Mesothelial cell of epicardium (in vitro differentiated cells): ENCODE measurements at regions not wholly inside any gene's neighbourhood (a gene's known extent, or its start where the extent isn't known, plus 50 kb on each side); places are given as distances from the start of the nearest gene placed in this dataset.

Experiments used
- DNase-seq, 2 experiments: peaks; one replicate each; pipeline ENCODE4 v3.0.0; 2021; ENCODE audit warnings: low spot score in 2 of 2; ENCODE audit not compliant: unreplicated experiment in 2 of 2
- H3K27ac Mint-ChIP-seq: 2 replicates; pipeline ENCODE4 v1.8.0; 2021; ENCODE audit warnings: mixed read lengths
- H3K27me3 Mint-ChIP-seq: 2 replicates; pipeline ENCODE4 v1.8.0; 2021; ENCODE audit warnings: low read depth, mixed read lengths
- H3K36me3 Mint-ChIP-seq: 2 replicates; pipeline ENCODE4 v1.8.0; 2021; ENCODE audit warnings: mixed read lengths
- H3K4me1 Mint-ChIP-seq: 2 replicates; pipeline ENCODE4 v1.8.0; 2021; ENCODE audit warnings: mixed read lengths
- H3K4me3 Mint-ChIP-seq: 2 replicates; pipeline ENCODE4 v1.8.0; 2021; ENCODE audit warnings: mild to moderate bottlenecking, moderate library complexity, mixed read lengths
- H3K9me3 Mint-ChIP-seq: 2 replicates; pipeline ENCODE4 v1.8.0; 2021; ENCODE audit warnings: mixed read lengths
- TF ChIP-seq, protein P1 (sequence below): fragments of 200-600 bp; sonication (generic); IDR thresholded peaks from one replicate; pipeline ENCODE4 v1.5.0; 2021; ENCODE audit warnings: antibody characterized with exemption; ENCODE audit not compliant: unreplicated experiment

GRCh38 chr4:11881364-11881763, 452.7 kb upstream of the HS3ST1 start:
- peaks cover 14% of the 10 kb centered on the region for H3K9me3 Mint-ChIP-seq
- H3K36me3 Mint-ChIP-seq, result no peaks in the 10 kb centered on the region
- H3K27ac Mint-ChIP-seq, result no peak overlapping the region
- no peaks in the 10 kb centered on the region for H3K27me3 Mint-ChIP-seq
- H3K4me1 Mint-ChIP-seq, result peaks cover 13% of the 10 kb centered on the region
- TF ChIP-seq, protein P1, sequence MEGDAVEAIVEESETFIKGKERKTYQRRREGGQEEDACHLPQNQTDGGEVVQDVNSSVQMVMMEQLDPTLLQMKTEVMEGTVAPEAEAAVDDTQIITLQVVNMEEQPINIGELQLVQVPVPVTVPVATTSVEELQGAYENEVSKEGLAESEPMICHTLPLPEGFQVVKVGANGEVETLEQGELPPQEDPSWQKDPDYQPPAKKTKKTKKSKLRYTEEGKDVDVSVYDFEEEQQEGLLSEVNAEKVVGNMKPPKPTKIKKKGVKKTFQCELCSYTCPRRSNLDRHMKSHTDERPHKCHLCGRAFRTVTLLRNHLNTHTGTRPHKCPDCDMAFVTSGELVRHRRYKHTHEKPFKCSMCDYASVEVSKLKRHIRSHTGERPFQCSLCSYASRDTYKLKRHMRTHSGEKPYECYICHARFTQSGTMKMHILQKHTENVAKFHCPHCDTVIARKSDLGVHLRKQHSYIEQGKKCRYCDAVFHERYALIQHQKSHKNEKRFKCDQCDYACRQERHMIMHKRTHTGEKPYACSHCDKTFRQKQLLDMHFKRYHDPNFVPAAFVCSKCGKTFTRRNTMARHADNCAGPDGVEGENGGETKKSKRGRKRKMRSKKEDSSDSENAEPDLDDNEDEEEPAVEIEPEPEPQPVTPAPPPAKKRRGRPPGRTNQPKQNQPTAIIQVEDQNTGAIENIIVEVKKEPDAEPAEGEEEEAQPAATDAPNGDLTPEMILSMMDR, result no peak
- no peak for DNase-seq
- H3K4me3 Mint-ChIP-seq, result no peak overlapping the region

DNA sequence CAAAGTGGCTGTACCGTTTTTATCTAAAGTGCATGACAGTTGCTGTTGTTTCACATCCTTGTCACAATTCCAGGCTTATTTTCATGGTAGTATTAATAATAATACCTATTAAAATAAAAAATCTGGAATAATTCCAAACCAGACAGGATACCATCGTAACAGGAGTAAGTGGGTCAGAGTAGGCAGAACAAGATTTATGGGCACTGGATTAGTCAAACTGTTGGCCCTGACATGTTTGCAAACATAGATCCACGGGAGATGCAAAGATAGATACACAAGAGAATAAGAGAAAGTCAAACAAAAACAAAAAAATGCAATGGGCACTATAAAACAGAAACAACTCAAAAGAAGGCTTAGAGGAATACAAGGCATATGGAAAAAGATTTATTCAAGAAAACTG, 449.5 kb upstream of the HS3ST1 start:
- Mint-ChIP-seq H3K27ac (no peak overlapping the region), H3K36me3 (no peaks in the 10 kb centered on the region), H3K27me3 (no peaks in the 10 kb centered on the region), H3K9me3 (peaks cover 22% of the 10 kb centered on the region), H3K4me1 (no peaks in the 10 kb centered on the region), H3K4me3 (no peak overlapping the region)
- TF ChIP-seq, protein P1, result no peak
- DNase-seq, result no peak

GRCh38 chr4:11876104-11876503, 447.4 kb upstream of the HS3ST1 start:
- Mint-ChIP-seq H3K36me3 (no peaks in the 10 kb centered on the region), H3K27ac (no peak overlapping the region), H3K27me3 (no peaks in the 10 kb centered on the region), H3K4me1 (no peaks in the 10 kb centered on the region), H3K4me3 (no peak overlapping the region), H3K9me3 (peaks cover 22% of the 10 kb centered on the region)
- TF ChIP-seq, protein P1, result no peak
- DNase-seq, result no peak

GRCh38 chr4:11869191-11869870, 440.6 kb upstream of the HS3ST1 start:
- H3K27ac Mint-ChIP-seq, result no peak overlapping the region
- H3K4me1 Mint-ChIP-seq, result peaks cover 2% of the 10 kb centered on the region
- H3K36me3 Mint-ChIP-seq, result no peaks in the 10 kb centered on the region
- no peaks in the 10 kb centered on the region for H3K9me3 Mint-ChIP-seq
- no peak overlapping the region for H3K4me3 Mint-ChIP-seq
- TF ChIP-seq, protein P1, result no peak
- no peaks in the 10 kb centered on the region for H3K27me3 Mint-ChIP-seq
- no peak for DNase-seq

DNA sequence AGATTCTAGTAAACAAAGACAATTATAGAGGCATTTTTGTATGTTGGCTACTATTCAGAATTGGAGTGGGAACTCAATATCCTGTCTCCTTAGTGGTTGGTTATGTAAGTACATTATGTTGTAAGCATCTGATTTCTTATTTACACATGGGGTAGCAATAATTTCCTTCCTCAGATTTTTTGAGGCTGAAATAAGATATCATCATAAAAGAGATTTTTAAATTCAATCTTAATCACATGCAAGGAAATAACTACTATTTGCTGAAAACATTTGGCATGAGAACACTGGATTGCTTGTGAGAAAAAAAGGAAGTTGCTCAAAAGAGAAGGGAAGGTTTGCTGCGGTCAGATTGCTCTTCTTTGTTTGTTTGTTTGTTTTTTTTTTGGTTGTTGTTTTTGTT, 437.7 kb upstream of the HS3ST1 start:
- no peak for DNase-seq
- H3K27ac Mint-ChIP-seq, result no peak overlapping the region
- TF ChIP-seq, protein P1, result no peak
- peaks cover 2% of the 10 kb centered on the region for H3K9me3 Mint-ChIP-seq
- H3K4me3 Mint-ChIP-seq, result no peak overlapping the region
- H3K4me1 Mint-ChIP-seq, result peaks cover 2% of the 10 kb centered on the region
- peaks cover 2% of the 10 kb centered on the region for H3K27me3 Mint-ChIP-seq
- no peaks in the 10 kb centered on the region for H3K36me3 Mint-ChIP-seq
